Left ventricle myocardium inferior (tissue), 1 donor: ENCODE measurements at regions not wholly inside any gene's neighbourhood (a gene's known extent, or its start where the extent isn't known, plus 50 kb on each side); places are given as distances from the start of the nearest gene placed in this dataset.

Experiments
- DNase-seq: peaks from one replicate; pipeline ENCODE4 v3.0.0-alpha.2; 2020
- H3K27ac ChIP-seq: fragments of 200-600 bp; replicated peaks from 2 replicates; pipeline ENCODE4 v1.8.0; 2021
- H3K27me3 ChIP-seq: fragments of 200-600 bp; 2 replicates; pipeline ENCODE4 v1.8.0; 2021; ENCODE audit warnings: low read depth
- H3K36me3 ChIP-seq: fragments of 200-600 bp; 2 replicates; pipeline ENCODE4 v1.8.0; 2021
- H3K4me1 ChIP-seq: fragments of 200-600 bp; 2 replicates; pipeline ENCODE4 v1.8.0; 2021
- H3K4me3 ChIP-seq: fragments of 200-600 bp; 2 replicates; pipeline ENCODE4 v1.8.0; 2021; ENCODE audit warnings: mild to moderate bottlenecking, moderate library complexity
- H3K9me3 ChIP-seq: fragments of 200-600 bp; replicated peaks from 2 replicates; pipeline ENCODE4 v1.8.0; 2021
- CTCF ChIP-seq: fragments of 200-600 bp; IDR thresholded peaks from 2 replicates; pipeline ENCODE4 v1.8.0; 2021; ENCODE audit warnings: antibody characterized with exemption, mild to moderate bottlenecking, borderline replicate concordance
- intact Hi-C: fragments of 100-400 bp; cut with micrococcal nuclease; formaldehyde crosslinking; loops from one replicate; pipeline ENCODE4 v1.11.0; 2022
- donor health status: DM: no; HTN: yes; CAD: no; lungs with severe emphysema.

- H3K27me3 ChIP-seq: peaks cover 24% of the 10 kb centered on the region
- no peaks in the 10 kb centered on the region for H3K36me3 ChIP-seq
- no peak overlapping the region for H3K27ac ChIP-seq
- H3K4me3 ChIP-seq: no peak overlapping the region
- no peak for DNase-seq
- H3K9me3 ChIP-seq: peaks cover 10% of the 10 kb centered on the region
- intact Hi-C loops: no loop called here
- H3K4me1 ChIP-seq: no peaks in the 10 kb centered on the region
- no peak for TF ChIP-seq CTCF
Observed at GRCh38 chr11:129595038-129595962, 219.7 kb downstream of the BARX2 start.

- Histone ChIP-seq H3K4me3 (no peak overlapping the region), H3K36me3 (no peaks in the 10 kb centered on the region), H3K27me3 (peaks cover 19% of the 10 kb centered on the region), H3K4me1 (no peaks in the 10 kb centered on the region), H3K27ac (no peak overlapping the region), H3K9me3 (peaks cover 15% of the 10 kb centered on the region)
- no peak for DNase-seq
- intact Hi-C loops: no loop called here
- no peak for TF ChIP-seq CTCF
Observed at GRCh38 chr11:129596351-129596750, 219.3 kb upstream of the TMEM45B start.

GRCh38 chr11:129598378-129598777 is 217.3 kb upstream of the TMEM45B start:
- intact Hi-C loops: no loop called here
- H3K27me3 ChIP-seq: peaks cover 19% of the 10 kb centered on the region
- no peak overlapping the region for H3K4me3 ChIP-seq
- peaks cover 15% of the 10 kb centered on the region for H3K9me3 ChIP-seq
- H3K36me3 ChIP-seq: no peaks in the 10 kb centered on the region
- no peaks in the 10 kb centered on the region for H3K4me1 ChIP-seq
- TF ChIP-seq CTCF: no peak
- no peak for DNase-seq
- no peak overlapping the region for H3K27ac ChIP-seq

GRCh38 chr11:129605815-129606214 is 209.8 kb upstream of the TMEM45B start:
- H3K36me3 ChIP-seq: no peaks in the 10 kb centered on the region
- no peaks in the 10 kb centered on the region for H3K27me3 ChIP-seq
- H3K4me1 ChIP-seq: no peaks in the 10 kb centered on the region
- peaks cover 2% of the 10 kb centered on the region for H3K9me3 ChIP-seq
- H3K4me3 ChIP-seq: no peak overlapping the region
- TF ChIP-seq CTCF: no peak
- intact Hi-C loops: no loop called here
- H3K27ac ChIP-seq: no peak overlapping the region
- no peak for DNase-seq

GRCh38 chr11:129608711-129609110 is 206.9 kb upstream of the TMEM45B start:
- TF ChIP-seq CTCF: no peak
- H3K4me3 ChIP-seq: no peak overlapping the region
- no peaks in the 10 kb centered on the region for H3K9me3 ChIP-seq
- no peak for DNase-seq
- H3K27ac ChIP-seq: no peak overlapping the region
- peaks cover 8% of the 10 kb centered on the region for H3K27me3 ChIP-seq
- H3K36me3 ChIP-seq: no peaks in the 10 kb centered on the region
- H3K4me1 ChIP-seq: no peaks in the 10 kb centered on the region
- intact Hi-C loops: no loop called here
